ENCODE measurements at regions not wholly inside any gene's neighbourhood (a gene's known extent, or its start where the extent isn't known, plus 50 kb on each side); places are given as distances from the start of the nearest gene placed in this dataset.

DNA sequence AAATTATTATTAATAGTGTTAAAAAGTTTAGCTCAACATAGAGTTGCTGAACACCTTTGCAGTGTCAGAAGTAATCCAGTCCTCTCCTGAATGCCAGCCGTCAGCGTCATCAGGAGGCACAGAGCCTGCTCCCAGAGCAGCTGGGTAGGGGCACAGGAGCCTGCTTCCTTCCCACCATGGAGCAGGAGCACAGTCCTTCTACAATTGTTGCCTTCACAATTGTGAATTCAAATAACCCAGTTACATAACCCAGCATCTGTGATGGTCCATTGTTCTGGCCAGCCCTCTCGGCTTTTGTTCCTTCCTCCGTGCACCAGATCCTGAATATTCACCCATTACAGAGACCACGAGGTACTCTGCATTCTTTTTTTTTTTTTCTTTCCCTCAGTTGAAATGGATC, 393.9 kb upstream of the MAF start:
- Histone ChIP-seq H3K27me3 (ENCODE audit: insufficient read depth, low read length) (no peaks in the 10 kb centered on the region), H4K91ac (ENCODE audit: low read depth, low read length) (no peak overlapping the region), H4K12ac (ENCODE audit: low read depth, low read length) (no peak overlapping the region), H3K36me3 (ENCODE audit: control insufficient read depth in 1 of 2, insufficient read depth in 2 of 2, low read length in 2 of 2) (no peaks in the 10 kb centered on the region), H3K9me3 (ENCODE audit: insufficient read depth, low read depth, low read length) (peaks cover 1% of the 10 kb centered on the region), H3K4ac (ENCODE audit: low read depth, low read length) (no peak overlapping the region), H3K14ac (ENCODE audit: low read length) (no peak overlapping the region), H3K18ac (ENCODE audit: low read length) (no peak overlapping the region), H3K4me1 (ENCODE audit: control insufficient read depth in 1 of 2, insufficient read depth in 2 of 2, low read length in 2 of 2) (peaks cover 0 to 2% of the 10 kb centered on the region in 2 experiments), H3K79me1 (ENCODE audit: low read length) (peaks cover 2% of the 10 kb centered on the region), H3K27ac (ENCODE audit: low read depth, low read length) (no peak overlapping the region), H2BK5ac (ENCODE audit: low read depth, low read length, poor library complexity) (no peak overlapping the region), H2AFZ (ENCODE audit: insufficient read depth, low read length, poor library complexity) (no peak overlapping the region), H4K8ac (ENCODE audit: low read depth, low read length) (no peak overlapping the region), H3K4me3 (ENCODE audit: low read depth, low read length) (no peak overlapping the region), H3K79me2 (ENCODE audit: control insufficient read depth, insufficient read depth, low read length, poor library complexity) (no peaks in the 10 kb centered on the region), H2BK120ac (ENCODE audit: insufficient read depth, low read length, poor library complexity) (no peak overlapping the region), H2BK12ac (ENCODE audit: low read length) (no peak overlapping the region), H3K23ac (ENCODE audit: low read length) (no peak overlapping the region), H3K9ac (ENCODE audit: low read length) (no peak overlapping the region), H2AK5ac (ENCODE audit: low read length) (no peak overlapping the region), H3K4me2 (ENCODE audit: low read length) (no peak overlapping the region)
- WGBS (ENCODE audit: extremely low coverage, insufficient coverage, insufficient read length), result no CpG with 5 or more reads among the region's 5 CpGs
- DNase-seq, result no peak

DNA sequence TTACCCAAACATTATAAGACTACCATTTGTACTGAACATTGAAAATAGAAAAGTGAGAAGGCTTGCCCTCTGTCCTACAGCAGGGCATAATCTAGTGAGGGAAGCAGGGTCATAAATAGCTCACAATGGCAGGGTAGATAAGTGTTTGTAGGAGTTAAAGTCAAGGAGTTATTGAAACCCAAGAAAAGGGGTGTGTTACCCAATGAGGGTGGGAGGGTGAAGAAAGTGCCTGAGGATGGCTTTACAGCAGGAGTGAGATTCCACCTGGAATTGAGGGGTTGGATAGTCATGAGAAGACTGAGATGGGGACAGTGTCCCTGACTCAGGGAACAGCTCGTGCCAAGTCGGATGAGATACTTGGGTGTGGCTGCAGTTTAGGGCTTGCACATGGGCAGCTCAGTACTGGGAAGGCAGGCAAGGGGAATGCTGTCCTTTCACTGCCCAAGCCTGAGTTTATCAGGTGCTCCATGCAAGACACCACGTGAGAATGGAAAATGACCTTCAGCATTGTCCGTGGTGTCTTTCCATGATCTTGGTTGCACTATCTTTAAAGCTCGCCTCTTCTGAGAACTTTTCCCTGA, 393.2 kb upstream of the MAF start:
- Histone ChIP-seq H3K14ac (ENCODE audit: low read length) (no peak overlapping the region), H3K4me3 (ENCODE audit: low read depth, low read length) (no peak overlapping the region), H3K23ac (ENCODE audit: low read length) (no peak overlapping the region), H3K79me2 (ENCODE audit: control insufficient read depth, insufficient read depth, low read length, poor library complexity) (no peaks in the 10 kb centered on the region), H4K12ac (ENCODE audit: low read depth, low read length) (no peak overlapping the region), H3K27me3 (ENCODE audit: insufficient read depth, low read length) (no peaks in the 10 kb centered on the region), H2BK12ac (ENCODE audit: low read length) (no peak overlapping the region), H3K4me2 (ENCODE audit: low read length) (no peak overlapping the region), H3K4ac (ENCODE audit: low read depth, low read length) (no peak overlapping the region), H3K27ac (ENCODE audit: low read depth, low read length) (no peak overlapping the region), H3K9me3 (ENCODE audit: insufficient read depth, low read depth, low read length) (peaks cover 1% of the 10 kb centered on the region), H2AFZ (ENCODE audit: insufficient read depth, low read length, poor library complexity) (no peak overlapping the region), H2BK120ac (ENCODE audit: insufficient read depth, low read length, poor library complexity) (no peak overlapping the region), H3K36me3 (ENCODE audit: control insufficient read depth in 1 of 2, insufficient read depth in 2 of 2, low read length in 2 of 2) (no peaks in the 10 kb centered on the region), H2BK5ac (ENCODE audit: low read depth, low read length, poor library complexity) (no peak overlapping the region), H2AK5ac (ENCODE audit: low read length) (no peak overlapping the region), H3K9ac (ENCODE audit: low read length) (no peak overlapping the region), H4K8ac (ENCODE audit: low read depth, low read length) (no peak overlapping the region), H3K4me1 (ENCODE audit: control insufficient read depth in 1 of 2, insufficient read depth in 2 of 2, low read length in 2 of 2) (peaks cover 2% of the 10 kb centered on the region in 2 experiments), H3K18ac (ENCODE audit: low read length) (no peak overlapping the region), H4K91ac (ENCODE audit: low read depth, low read length) (no peak overlapping the region), H3K79me1 (ENCODE audit: low read length) (peaks cover 2% of the 10 kb centered on the region)
- WGBS (ENCODE audit: extremely low coverage, insufficient coverage, insufficient read length), result no CpG with 5 or more reads among the region's 5 CpGs
- no peak for DNase-seq

DNA sequence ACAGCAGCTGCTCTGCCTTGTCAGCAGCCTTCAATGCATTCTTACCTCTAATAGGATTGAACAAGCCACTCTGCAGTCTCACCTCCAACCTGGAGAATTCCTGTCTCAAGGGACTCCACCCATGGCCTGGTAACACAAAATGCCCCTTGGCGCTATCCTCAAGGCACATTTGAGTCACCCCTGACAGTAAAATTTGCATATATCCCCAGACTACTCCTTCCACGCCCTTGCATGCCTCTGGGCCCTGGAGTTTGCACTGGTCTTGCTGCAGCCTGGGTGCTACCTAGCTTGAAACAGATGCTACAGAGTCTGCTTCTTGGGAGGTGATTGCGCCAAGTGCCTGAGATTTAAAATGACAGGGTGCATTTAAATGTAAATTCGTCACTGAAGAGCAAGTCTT, 391.4 kb upstream of the MAF start:
- Histone ChIP-seq H3K14ac (ENCODE audit: low read length) (no peak overlapping the region), H3K9ac (ENCODE audit: low read length) (no peak overlapping the region), H3K79me1 (ENCODE audit: low read length) (peaks cover 2% of the 10 kb centered on the region), H3K4me3 (ENCODE audit: low read depth, low read length) (no peak overlapping the region), H3K18ac (ENCODE audit: low read length) (no peak overlapping the region), H3K79me2 (ENCODE audit: control insufficient read depth, insufficient read depth, low read length, poor library complexity) (no peaks in the 10 kb centered on the region), H2AFZ (ENCODE audit: insufficient read depth, low read length, poor library complexity) (no peak overlapping the region), H3K36me3 (ENCODE audit: control insufficient read depth in 1 of 2, insufficient read depth in 2 of 2, low read length in 2 of 2) (no peaks in the 10 kb centered on the region), H3K4me1 (ENCODE audit: control insufficient read depth in 1 of 2, insufficient read depth in 2 of 2, low read length in 2 of 2) (peaks cover 5 to 6% of the 10 kb centered on the region in 2 experiments), H3K23ac (ENCODE audit: low read length) (no peak overlapping the region), H3K9me3 (ENCODE audit: insufficient read depth, low read depth, low read length) (peaks cover 1% of the 10 kb centered on the region), H3K4me2 (ENCODE audit: low read length) (no peak overlapping the region), H2BK120ac (ENCODE audit: insufficient read depth, low read length, poor library complexity) (no peak overlapping the region), H3K4ac (ENCODE audit: low read depth, low read length) (no peak overlapping the region), H4K8ac (ENCODE audit: low read depth, low read length) (no peak overlapping the region), H2BK12ac (ENCODE audit: low read length) (no peak overlapping the region), H4K91ac (ENCODE audit: low read depth, low read length) (no peak overlapping the region), H3K27me3 (ENCODE audit: insufficient read depth, low read length) (no peaks in the 10 kb centered on the region), H2BK5ac (ENCODE audit: low read depth, low read length, poor library complexity) (no peak overlapping the region), H4K12ac (ENCODE audit: low read depth, low read length) (no peak overlapping the region), H2AK5ac (ENCODE audit: low read length) (no peak overlapping the region), H3K27ac (ENCODE audit: low read depth, low read length) (no peak overlapping the region)
- whole genome bisulfite sequencing (ENCODE audit: extremely low coverage, insufficient coverage, insufficient read length), result no CpG with 5 or more reads among the region's 4 CpGs
- DNase-seq, result peak; percentile 94 to 98

DNA sequence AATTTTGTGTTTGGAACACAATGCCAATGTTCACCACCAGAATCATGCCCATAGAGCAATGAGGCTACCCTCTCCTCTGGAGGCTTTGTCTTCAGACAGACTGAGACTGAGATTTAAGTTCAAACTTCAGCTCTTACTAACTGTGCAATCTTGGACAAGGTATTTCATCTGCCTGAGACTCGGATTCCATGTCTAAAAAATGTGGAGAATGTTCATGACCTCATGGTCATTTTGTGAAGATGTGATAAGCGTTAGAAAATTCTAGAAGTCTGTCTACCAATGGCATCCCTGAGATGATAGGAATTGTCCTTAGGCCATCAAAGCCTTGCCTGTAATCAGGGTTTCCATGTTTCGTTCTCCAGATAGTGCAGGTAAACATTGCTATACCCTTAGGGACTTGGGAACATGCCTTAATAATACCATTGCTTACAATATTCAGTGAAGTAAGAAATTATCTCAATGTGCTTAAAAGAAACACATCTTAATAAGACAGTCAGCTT, 388.2 kb upstream of the MAF start:
- H3K14ac ChIP-seq (ENCODE audit: low read length), result no peak overlapping the region
- no peak overlapping the region for H4K8ac ChIP-seq (ENCODE audit: low read depth, low read length)
- no peak overlapping the region for H3K18ac ChIP-seq (ENCODE audit: low read length)
- no peak overlapping the region for H2BK5ac ChIP-seq (ENCODE audit: low read depth, low read length, poor library complexity)
- H3K4ac ChIP-seq (ENCODE audit: low read depth, low read length), result no peak overlapping the region
- H2AFZ ChIP-seq (ENCODE audit: insufficient read depth, low read length, poor library complexity), result no peak overlapping the region
- peaks cover 1% of the 10 kb centered on the region for H3K9me3 ChIP-seq (ENCODE audit: insufficient read depth, low read depth, low read length)
- H2BK120ac ChIP-seq (ENCODE audit: insufficient read depth, low read length, poor library complexity), result no peak overlapping the region
- H2BK12ac ChIP-seq (ENCODE audit: low read length), result no peak overlapping the region
- H3K4me2 ChIP-seq (ENCODE audit: low read length), result no peak overlapping the region
- H3K79me2 ChIP-seq (ENCODE audit: control insufficient read depth, insufficient read depth, low read length, poor library complexity), result no peaks in the 10 kb centered on the region
- H3K27ac ChIP-seq (ENCODE audit: low read depth, low read length), result peak overlapping the region; percentile 24
- peak; percentile 87 to 99 for DNase-seq
- H3K4me1 ChIP-seq (ENCODE audit: control insufficient read depth in 1 of 2, insufficient read depth in 2 of 2, low read length in 2 of 2), result peaks cover 5 to 6% of the 10 kb centered on the region in 2 experiments
- H3K4me3 ChIP-seq (ENCODE audit: low read depth, low read length), result no peak overlapping the region
- no CpG with 5 or more reads among the region's 3 CpGs for WGBS (ENCODE audit: extremely low coverage, insufficient coverage, insufficient read length)
- no peaks in the 10 kb centered on the region for H3K36me3 ChIP-seq (ENCODE audit: control insufficient read depth in 1 of 2, insufficient read depth in 2 of 2, low read length in 2 of 2)
- no peak overlapping the region for H4K91ac ChIP-seq (ENCODE audit: low read depth, low read length)
- H3K27me3 ChIP-seq (ENCODE audit: insufficient read depth, low read length), result no peaks in the 10 kb centered on the region
- peaks cover 2% of the 10 kb centered on the region for H3K79me1 ChIP-seq (ENCODE audit: low read length)
- H2AK5ac ChIP-seq (ENCODE audit: low read length), result no peak overlapping the region
- H4K12ac ChIP-seq (ENCODE audit: low read depth, low read length), result no peak overlapping the region
- no peak overlapping the region for H3K9ac ChIP-seq (ENCODE audit: low read length)
- no peak overlapping the region for H3K23ac ChIP-seq (ENCODE audit: low read length)

Data from trophoblast cell (in vitro differentiated cells and primary cell).